ES-I3 (cell line): ENCODE measurements at regions not wholly inside any gene's neighbourhood (a gene's known extent, or its start where the extent isn't known, plus 50 kb on each side); places are given as distances from the start of the nearest gene placed in this dataset.
"Not testable (repeated sequence)": the region's sequence is repeated elsewhere in the genome, so short reads cannot be mapped to it uniquely, and the experiment has no call there.

ENCODE experiments used
- H3K36me3 ChIP-seq: 2 replicates; pipeline ENCODE4 v1.6.1; 2013; ENCODE audit warnings: mild to moderate bottlenecking, low read length, control low read depth, moderate library complexity; ENCODE audit not compliant: insufficient read depth
- H3K4me1 ChIP-seq: 2 replicates; pipeline ENCODE4 v1.6.1; 2013; ENCODE audit warnings: mild to moderate bottlenecking, control low read depth, low read length; ENCODE audit not compliant: insufficient read depth
- H3K9ac ChIP-seq: 2 replicates; pipeline ENCODE4 v1.6.1; 2013; ENCODE audit warnings: low read depth, mild to moderate bottlenecking, low read length, moderate library complexity
- H3K9me3 ChIP-seq: 2 replicates; pipeline ENCODE4 v1.6.1; 2013; ENCODE audit warnings: mild to moderate bottlenecking, low read length, moderate library complexity; ENCODE audit not compliant: control insufficient read depth, insufficient read depth

DNA sequence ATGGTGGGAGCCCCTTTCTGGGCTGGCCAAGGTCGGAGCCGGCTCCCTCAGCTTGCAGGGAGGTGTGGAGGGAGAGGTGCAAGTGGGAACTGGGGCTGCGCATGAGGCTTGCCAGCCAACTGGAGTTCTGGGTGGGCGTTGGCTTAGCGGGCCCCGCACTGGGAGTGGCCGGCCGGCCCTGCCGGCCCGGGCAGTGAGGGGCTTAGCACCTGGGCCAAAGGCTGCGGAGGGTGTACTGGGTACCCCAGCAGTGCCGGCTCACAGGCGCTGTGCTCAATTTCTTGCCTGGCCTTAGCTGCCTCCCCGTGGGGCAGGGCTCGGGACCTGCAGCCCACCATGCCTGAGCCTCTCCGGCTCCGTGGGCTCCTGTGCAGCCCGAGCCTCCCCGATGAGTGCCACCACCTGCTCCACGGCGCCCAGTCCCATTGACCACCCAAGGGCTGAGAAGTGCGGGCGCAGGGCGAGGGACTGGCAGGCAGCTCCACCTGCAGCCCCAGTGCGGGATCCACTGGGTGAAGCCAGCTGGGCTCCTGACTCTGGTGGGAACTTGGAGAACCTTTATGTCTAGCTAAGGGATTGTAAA, 113.1 kb downstream of the PSAT1 start:
- H3K9ac ChIP-seq, H3K36me3 ChIP-seq, H3K9me3 ChIP-seq: not testable (repeated sequence)
- H3K4me1 ChIP-seq = peaks cover 18% of the 10 kb centered on the region; the same call in 1 of the 2 replicates

DNA sequence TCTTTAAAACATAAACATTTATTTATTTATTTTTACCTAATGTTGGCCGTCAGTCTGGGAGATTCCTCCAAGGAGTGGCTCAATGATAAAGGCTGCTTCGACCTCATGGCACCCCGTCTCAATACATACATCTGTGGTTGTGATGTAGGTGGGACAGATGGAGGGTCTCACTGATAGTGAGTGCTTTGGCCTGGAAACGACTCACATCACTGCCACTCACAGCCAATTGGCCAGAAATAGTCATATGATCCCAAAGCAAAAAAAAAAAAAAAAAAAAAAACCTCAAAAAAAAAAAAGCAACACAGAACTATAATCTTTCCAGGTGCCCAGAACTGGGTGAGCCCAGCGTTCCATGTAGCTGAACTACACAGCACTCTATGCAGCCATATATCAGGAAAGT, 125.4 kb downstream of the PSAT1 start:
- Histone ChIP-seq H3K36me3 (no peaks in the 10 kb centered on the region), H3K9ac (no peak overlapping the region), H3K4me1 (no peaks in the 10 kb centered on the region), H3K9me3 (no peaks in the 10 kb centered on the region)

DNA sequence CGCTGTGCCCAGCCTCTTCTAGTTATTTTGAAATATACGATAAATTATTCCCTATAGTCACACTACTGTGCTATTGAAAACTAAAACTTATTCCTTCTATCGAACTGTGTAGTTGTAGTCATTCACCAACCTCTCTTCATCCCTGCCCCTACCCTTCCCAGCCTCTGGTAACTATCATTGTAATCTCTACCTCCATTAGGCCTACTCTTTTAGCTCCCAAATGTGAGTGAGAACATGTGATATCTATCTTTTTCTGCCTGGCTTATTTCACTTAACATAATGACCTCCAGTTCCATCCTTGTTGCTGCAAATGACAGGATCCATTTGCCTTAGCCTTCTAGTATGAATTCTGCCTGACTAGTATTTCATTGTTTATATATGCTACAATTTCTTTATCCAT, 127.4 kb downstream of the PSAT1 start:
- no peaks in the 10 kb centered on the region for H3K36me3 ChIP-seq
- no peaks in the 10 kb centered on the region for H3K4me1 ChIP-seq
- H3K9me3 ChIP-seq = peaks cover 4% of the 10 kb centered on the region; the same call in 1 of the 2 replicates
- H3K9ac ChIP-seq = no peak overlapping the region

- Histone ChIP-seq H3K9me3 (peaks cover 8% of the 10 kb centered on the region; the same call in 1 of the 2 replicates), H3K4me1 (no peaks in the 10 kb centered on the region), H3K9ac (no peak overlapping the region), H3K36me3 (no peaks in the 10 kb centered on the region)
Measured at GRCh38 chr9:78428640-78429039, 131.7 kb downstream of the PSAT1 start.

- Histone ChIP-seq H3K9me3 (peaks cover 8% of the 10 kb centered on the region; the same call in 1 of the 2 replicates), H3K36me3 (no peaks in the 10 kb centered on the region), H3K9ac (no peak overlapping the region), H3K4me1 (no peaks in the 10 kb centered on the region)
Measured at GRCh38 chr9:78430387-78430786, 133.5 kb downstream of the PSAT1 start.

GRCh38 chr9:78431039-78431438, 134.1 kb downstream of the PSAT1 start:
- H3K9ac ChIP-seq, H3K4me1 ChIP-seq, H3K36me3 ChIP-seq, H3K9me3 ChIP-seq: not testable (repeated sequence)

DNA sequence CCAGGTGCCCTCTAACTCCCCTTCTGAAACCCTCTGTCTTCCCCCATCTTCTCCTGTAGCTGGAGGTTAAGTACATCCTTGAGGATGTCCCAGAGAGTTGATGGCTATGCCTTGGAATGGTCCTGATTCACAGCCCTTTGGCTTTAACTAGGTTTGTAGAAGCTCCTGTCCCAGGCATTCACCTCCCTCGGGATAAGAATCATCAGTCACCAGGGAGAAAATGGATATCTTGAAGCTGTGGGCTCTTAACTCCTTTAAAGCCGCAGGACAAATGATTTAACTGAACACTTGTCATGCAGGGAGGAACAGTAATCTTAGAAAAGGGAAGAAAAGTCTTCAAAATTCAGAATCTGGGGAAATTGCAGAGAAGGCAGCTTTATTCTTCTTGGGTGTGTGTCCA, 139.9 kb downstream of the PSAT1 start:
- Histone ChIP-seq H3K9me3 (no peaks in the 10 kb centered on the region), H3K36me3 (no peaks in the 10 kb centered on the region), H3K4me1 (peaks cover 25% of the 10 kb centered on the region), H3K9ac (no peak overlapping the region)

DNA sequence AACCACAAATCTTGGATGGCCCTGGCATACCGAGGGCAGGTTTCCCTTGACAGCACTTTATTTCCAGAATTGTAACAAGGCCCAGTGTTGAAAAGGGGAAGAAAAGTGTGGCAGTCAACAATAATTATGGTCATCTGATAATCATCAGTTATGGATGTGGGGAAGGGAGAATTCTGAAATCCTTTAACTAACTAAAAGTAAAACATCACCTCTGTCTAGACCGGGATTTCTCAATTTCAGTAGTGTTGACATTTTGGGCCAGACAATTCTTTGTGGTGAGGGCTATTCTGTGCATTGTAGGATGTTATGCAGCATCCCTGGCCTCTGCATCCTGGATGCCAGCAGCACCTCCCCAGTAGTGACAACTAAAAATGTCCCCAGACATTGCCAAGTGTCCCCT, 140.4 kb downstream of the PSAT1 start:
- Histone ChIP-seq H3K36me3 (no peaks in the 10 kb centered on the region), H3K9me3 (no peaks in the 10 kb centered on the region), H3K9ac (no peak overlapping the region), H3K4me1 (peaks cover 25% of the 10 kb centered on the region)

DNA sequence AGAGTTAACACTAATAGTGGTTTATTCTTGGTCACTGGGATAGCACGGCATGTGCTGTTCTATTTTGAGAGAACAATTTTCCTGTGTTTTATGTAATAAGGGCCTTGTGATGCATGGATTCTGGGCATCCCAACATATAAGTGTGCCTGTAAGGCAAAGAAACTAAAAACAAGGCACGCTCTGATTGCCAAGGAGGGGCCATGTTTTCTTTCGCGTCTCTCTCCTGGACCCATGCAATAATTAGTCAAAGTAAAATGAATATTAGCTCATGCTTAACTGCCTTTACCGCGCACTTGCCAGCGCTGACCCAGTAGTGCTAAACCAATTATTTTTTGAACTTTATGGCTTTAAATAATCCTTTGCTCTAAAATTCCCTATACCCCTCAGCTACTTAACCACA, 140.9 kb downstream of the PSAT1 start:
- Histone ChIP-seq H3K36me3 (no peaks in the 10 kb centered on the region), H3K4me1 (peaks cover 25% of the 10 kb centered on the region), H3K9me3 (no peaks in the 10 kb centered on the region), H3K9ac (no peak overlapping the region)

DNA sequence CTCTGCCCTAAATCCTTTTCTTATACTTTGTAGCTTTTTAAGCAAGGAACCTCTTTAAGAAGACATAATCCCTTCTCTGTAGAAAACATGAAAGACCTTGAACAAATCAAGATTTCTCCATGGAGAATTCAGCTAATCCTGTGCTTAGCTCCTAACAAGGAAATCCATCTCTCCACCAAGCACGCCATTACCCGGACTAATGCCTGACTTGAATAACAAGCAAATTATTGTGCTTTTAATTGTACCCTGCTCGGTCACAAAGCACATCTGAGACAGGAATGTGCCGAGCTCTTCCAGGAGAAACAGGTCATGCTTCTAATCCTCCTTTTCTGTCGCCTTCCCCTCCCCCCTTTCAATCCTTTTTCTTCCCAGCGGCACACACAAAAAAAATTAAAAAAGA, 141.3 kb downstream of the PSAT1 start:
- no peaks in the 10 kb centered on the region for H3K36me3 ChIP-seq
- H3K9ac ChIP-seq = no peak overlapping the region
- peaks cover 25% of the 10 kb centered on the region for H3K4me1 ChIP-seq
- H3K9me3 ChIP-seq = no peaks in the 10 kb centered on the region

DNA sequence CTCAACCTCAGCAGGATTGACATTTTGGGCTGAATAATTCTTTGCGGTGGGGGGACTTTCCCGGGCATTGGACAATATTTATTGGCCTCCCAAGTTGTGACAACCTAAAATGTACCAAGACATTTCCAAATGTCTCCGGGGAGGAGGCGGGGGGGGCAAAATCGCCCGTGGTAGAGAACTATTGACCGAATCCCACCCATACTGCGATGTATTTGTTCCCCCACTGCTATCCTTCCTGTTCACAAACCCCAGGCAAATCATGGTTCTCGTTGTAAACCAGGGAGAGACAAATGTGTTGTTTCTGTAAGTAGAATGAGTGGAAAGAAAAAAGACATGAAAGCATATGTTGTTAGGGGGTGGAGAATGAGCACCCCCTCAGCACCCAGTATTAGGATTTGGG, 141.9 kb downstream of the PSAT1 start:
- peaks cover 25% of the 10 kb centered on the region for H3K4me1 ChIP-seq
- H3K9me3 ChIP-seq = no peaks in the 10 kb centered on the region
- H3K9ac ChIP-seq = no peak overlapping the region

GRCh38 chr9:78439190-78439865, 142.4 kb downstream of the PSAT1 start:
- H3K36me3 ChIP-seq = no peaks in the 10 kb centered on the region
- H3K9me3 ChIP-seq = no peaks in the 10 kb centered on the region
- peaks cover 25% of the 10 kb centered on the region for H3K4me1 ChIP-seq
- H3K9ac ChIP-seq = no peak overlapping the region

More for the DNA sequence above, 141.9 kb downstream of the PSAT1 start:
- H3K36me3 ChIP-seq = no peaks in the 10 kb centered on the region

DNA sequence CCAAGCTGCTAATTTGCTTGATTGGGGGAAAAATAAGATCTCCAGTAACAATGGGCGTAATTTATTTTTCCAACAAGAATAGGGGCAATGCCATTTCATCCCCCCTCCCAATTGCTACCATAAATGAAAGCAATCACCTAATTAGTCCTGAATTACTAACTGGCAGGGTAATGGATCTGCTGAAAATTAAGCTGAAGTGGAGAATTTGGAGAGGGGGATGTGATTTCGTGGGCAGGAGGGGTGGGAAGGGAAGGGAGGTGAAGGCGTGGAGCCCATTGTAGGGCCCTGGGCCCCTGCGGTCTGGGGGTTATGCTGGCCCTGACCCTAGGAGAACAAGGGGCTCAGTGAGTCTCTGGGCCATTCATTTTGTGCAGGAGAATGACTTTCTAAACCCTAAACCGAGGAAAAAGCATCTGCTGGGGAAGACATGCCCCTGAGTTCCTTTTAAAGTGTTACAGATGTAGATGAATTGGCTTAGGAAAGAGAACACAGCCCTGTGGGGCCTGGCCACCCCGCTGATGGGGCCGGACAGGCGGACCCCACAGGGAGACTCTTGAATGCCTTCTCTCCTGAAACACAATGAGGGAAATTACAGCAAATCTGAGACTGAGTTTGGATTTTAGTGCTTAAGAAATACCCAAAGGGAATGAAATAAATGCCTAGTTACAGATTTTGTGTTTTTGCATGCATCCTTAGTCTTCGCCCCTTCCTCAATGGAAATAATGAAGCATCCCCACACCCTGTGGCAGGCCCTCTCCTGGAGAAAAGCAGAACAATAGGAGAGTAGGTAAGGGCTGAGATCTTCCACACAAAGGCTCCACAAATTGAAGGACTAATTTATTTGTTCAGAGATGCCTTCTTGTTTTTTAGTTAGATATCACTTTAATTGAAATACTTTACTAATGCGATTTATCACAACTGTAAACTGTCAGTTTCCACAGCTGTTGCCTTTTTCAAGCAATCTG, 143.2 kb downstream of the PSAT1 start:
- H3K4me1 ChIP-seq = peaks cover 25% of the 10 kb centered on the region
- H3K9me3 ChIP-seq = no peaks in the 10 kb centered on the region
- no peak overlapping the region for H3K9ac ChIP-seq
- no peaks in the 10 kb centered on the region for H3K36me3 ChIP-seq

DNA sequence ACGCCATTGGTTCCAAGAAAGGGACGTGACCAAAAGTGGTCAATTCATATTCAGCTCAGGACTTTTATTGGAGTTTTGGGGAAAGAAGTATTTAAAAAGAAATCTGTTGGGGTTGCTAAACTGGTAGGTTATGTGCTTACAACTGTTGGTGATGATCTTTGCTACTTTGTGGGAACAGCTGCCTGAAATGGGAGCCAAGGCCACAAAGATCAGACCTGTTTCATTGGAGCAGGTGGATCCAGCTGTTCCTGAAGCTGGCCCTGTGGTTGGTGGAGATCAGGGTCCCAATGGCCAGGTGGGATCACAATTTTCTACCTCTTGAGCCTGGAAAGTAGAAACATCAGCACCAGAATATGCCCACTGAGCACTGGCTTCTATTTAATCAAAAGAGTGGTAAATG, 144.5 kb downstream of the PSAT1 start:
- Histone ChIP-seq H3K4me1 (peaks cover 25% of the 10 kb centered on the region), H3K9ac (no peak overlapping the region), H3K36me3 (no peaks in the 10 kb centered on the region), H3K9me3 (no peaks in the 10 kb centered on the region)
